GM18858 (cell line): ENCODE measurements at regions not wholly inside any gene's neighbourhood (a gene's known extent, or its start where the extent isn't known, plus 50 kb on each side); places are given as distances from the start of the nearest gene placed in this dataset.

Experiments used
- ATAC-seq: cut with Tn5 transposase; IDR thresholded peaks from one replicate; pipeline ENCODE4 v1.9.1; 2021; ENCODE audit not compliant: unreplicated experiment

- no peak for ATAC-seq
These were observed 65.3 kb upstream of the TLK1 start for GRCh38 chr2:171225989-171226388.

- ATAC-seq = no peak
These were observed 64.7 kb upstream of the TLK1 start for GRCh38 chr2:171225302-171225980.

- no peak for ATAC-seq
These were observed 56.6 kb upstream of the TLK1 start for GRCh38 chr2:171217330-171217729.

- no peak for ATAC-seq
These were observed 55.9 kb upstream of the TLK1 start for GRCh38 chr2:171216631-171217030.

- ATAC-seq = no peak
These were observed 53.4 kb upstream of the TLK1 start for GRCh38 chr2:171214093-171214492.

- no peak for ATAC-seq
These were observed 50.3 kb upstream of the TLK1 start for GRCh38 chr2:171210864-171211431.
